ENCODE measurements at regions not wholly inside any gene's neighbourhood (a gene's known extent, or its start where the extent isn't known, plus 50 kb on each side); places are given as distances from the start of the nearest gene placed in this dataset.

DNA sequence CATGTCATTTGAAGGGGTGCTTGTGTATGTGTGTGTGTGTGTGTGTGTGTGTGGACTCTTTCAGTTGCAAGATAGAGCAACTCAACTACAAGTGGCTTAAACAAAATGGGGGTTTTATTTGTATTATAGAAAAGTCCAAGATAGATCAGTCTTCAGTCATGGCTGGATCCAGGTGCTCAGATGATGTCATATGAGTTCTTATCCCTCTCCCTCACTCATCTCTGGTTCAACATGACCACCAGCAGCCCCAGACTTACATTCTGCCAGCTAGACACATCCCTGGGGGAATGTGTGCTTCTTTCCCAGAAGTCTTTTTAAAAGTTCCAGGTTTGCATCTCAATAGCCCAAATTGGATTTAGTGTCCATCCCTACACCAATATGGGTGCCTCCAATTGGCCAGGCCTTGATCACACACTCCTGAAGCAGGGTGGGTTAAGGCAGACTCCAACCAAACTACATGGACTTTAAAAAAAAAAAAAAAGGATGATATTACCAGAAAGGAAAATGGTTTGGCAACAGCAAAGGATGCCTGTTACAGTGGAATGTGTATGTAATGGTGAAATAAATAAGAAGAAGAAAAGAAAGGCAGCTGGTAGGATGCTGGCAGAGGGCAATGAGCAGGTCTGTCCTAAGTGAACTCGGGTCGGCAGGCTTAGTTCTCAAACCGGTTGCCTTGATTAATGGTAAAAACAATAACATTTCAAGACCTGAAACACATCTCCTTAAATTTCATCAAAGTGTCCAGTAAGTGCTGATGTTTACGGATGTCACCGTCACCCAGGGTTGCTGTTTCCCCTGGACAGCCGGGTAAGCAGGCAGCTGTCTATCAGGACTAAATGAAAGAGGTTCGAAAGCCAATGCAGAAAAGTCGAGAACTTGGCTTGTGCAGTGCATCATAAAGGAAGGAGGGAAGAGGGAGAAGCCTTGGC lies 107.7 kb downstream of the SMIM20 start:
- no peak for DNase-seq

DNA sequence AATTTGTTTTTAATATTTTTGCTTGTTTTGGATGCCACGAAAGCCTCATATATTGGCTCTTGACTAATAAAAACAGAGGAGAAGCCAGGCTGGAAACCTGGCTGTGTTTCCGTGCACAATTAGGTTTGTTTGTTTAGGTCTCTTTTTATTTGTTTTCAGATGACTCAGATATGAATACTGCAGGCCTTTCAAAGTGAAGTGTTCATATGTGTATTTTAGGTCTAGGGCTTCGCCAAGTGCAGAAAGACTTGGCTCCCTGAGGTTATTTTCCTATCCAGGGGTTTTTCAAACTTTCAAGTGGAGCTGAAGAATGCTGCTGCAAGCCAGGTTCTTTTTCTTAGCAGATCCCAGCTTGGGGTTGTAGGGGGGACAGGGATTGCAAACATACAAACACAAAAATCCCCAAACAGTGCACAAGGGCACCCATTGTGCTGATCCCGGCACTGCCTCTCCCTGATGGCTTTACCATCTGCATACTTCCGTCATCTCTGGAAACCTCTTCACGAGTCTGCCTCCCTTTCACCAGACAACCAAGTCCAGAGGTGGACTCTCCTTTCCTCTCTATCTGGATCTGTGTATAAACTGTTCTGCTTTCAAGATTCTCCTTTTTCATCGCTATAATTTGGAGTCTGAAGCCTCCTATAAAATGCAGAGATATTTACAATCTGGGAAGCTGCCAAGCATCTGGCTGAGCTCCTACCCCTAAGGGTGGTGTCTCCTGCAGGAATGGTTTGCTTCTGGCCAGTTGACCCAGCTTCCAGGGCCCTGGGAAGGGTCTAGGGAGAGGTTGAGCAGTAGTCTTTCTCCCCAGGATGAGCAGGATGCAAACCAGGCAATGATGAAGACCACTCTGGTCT lies 108.6 kb downstream of the SMIM20 start:
- no peak for DNase-seq

DNA sequence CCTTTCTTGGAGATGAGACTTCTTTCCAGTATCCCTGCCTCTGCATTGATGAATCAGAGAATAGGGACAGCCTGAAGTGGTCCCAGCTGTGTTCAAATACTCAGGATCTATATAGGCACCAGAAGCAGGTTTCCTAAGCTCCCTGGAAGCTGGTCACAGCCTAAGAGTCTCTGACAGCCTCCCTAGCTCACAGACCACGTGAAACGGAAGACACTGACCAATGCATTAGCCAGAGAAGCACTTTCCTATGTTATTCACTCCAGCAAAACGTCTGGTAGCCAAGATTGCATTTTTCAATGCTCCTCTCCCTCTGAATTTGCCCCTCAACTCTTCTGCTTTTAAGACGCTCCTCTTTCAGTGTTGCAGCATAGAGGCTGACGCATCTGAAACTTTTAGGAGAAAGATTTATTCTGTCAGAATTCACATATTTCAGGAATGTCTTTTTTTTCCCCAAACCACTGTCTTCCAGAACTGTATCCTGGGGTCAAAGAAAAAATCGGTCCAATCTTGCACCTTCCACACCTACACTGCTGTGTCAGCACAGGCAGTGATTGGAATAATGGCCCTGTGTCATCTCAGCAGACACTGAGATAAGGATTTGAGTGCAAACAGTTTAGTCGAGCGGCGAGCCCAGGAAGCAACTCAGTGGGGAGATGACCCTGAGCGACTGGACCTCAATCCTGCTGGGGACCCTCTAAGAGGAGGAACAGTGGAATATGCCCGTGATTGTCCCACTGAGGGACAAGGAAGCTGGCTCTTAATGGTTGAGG lies 109.4 kb downstream of the SMIM20 start:
- DNase-seq, result no peak

DNA sequence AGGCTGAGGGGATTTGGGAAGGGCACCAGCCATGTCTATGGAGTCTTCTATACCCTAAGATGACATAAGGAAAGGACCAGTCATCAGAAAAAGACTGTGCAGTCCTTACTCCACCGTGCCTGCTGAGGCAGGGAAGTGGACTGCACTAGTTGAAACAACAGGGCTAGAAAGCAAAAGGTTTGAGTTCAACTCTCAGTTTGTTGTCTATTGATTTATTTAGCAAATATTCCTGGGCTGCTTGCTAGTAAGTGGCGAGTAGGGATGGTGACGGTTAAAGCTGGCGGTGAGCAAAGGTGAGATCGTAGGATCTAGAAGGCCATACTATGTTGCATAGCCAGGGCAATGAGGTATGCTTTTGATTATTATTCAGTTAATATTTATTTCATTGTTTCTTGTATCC lies 110.1 kb downstream of the SMIM20 start:
- DNase-seq, result no peak

DNA sequence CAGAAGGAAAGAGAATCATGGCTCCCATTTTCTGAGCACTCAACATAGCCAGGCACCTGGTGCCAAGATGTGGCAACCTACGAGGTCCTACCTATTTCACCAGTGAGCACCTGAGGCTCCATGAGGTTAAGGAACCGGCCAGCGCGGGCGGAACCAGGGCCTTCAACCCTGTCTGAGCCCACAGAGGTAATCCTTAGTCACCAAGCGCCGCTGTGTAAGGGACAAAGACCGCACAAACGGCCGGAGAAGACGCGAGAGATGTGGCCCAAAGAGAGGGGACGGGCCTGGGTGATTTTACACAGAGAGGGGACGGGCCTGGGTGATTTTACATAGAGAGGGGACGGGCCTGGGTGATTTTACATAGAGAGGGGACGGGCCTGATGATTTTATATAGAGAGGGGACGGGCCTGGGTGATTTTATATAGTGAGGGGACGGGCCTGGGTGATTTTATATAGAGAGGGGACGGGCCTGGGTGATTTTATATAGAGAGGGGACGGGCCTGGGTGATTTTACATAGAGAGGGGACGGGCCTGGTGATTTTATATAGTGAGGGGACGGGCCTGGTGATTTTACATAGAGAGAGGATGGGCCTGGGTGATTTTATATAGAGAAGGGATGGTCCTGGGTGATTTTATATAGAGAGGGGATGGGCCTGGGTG lies 114.2 kb downstream of the SMIM20 start:
- no peak for DNase-seq

DNA sequence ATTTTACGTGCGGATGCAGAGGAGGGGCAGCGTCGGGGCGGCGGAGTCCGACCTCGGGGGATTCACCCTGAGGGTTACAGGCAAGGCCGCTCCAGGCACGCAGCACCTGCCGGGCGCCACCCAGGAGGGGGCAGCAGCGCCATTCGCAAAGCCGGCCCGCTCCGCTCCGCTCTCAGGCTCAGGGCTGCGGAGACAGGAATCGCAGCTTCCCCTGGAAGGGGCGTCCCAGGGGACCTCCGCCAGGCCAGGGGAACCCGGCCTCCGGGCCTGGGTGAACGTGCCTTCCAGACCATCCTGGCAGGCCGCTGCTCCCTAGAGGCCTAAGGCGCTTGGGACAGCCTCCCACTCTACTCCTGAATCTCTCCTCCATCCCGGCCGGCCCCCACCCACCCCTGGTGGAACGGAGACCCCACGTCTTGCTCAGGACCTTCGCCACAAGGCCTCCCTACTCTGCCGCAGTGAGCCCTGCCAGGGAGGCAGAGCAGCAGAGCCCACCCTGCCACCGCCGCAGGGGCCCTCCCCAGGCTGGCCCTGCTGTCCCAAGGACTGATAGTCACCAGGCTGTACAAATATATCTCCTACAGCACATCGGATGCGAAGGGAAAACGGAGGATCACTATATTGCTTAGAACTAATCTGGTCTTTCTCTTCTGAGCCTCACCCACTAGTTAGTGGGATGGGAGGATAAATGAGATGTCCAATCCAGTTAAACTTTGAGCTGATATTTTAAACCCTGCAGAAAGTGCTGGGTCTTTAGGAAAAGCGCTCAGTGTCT lies 115.0 kb downstream of the SMIM20 start:
- peak; percentile 42 for DNase-seq

DNA sequence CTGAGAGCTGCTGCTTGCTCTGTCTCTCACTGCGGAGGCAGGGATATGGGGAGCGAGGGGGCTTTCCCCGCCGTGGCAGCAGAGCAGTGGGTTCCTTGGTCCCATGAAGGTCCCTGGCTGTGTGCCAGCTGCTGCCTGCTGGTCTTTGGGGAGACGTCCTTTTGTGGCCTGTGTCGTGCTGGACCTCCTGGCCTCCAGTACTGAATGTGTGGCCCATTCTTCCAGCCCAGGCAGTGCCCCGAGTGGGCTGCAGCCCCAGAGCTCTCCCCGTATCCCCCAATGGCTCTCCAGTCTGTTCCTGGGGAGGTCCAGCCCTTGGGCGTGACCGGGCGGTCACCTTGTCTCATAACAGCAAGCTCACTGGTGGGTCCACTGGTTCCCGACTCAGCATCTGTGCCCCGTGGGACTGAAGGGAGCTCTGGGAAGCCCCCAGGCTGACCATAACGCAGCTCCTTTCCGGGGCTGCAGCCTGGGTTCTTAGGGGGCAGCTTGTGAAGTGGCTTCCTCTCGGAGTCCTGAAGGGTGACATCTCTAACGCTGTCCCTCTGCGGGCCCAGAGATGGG lies 115.6 kb downstream of the SMIM20 start:
- DNase-seq, result no peak

DNA sequence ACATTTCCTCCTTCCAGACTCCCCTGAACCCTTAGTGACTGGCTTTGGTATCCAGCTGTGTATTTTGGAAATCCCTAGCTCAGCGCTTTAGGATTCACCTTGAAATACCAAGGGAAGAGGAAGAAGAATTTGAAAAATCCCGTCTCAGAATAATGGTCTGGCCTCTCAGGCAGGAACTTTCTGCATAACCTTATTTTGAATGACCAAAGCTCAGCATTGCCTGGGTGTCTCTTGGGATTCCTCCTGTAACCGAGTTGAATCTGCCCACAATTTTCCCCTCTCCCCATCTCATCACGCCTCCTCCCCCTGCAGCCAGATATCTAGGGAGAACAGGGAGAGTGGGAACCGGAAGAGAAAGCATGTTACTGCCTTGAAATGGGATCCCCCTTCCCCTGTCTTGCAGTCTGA lies 116.2 kb downstream of the SMIM20 start:
- DNase-seq, result no peak

DNA sequence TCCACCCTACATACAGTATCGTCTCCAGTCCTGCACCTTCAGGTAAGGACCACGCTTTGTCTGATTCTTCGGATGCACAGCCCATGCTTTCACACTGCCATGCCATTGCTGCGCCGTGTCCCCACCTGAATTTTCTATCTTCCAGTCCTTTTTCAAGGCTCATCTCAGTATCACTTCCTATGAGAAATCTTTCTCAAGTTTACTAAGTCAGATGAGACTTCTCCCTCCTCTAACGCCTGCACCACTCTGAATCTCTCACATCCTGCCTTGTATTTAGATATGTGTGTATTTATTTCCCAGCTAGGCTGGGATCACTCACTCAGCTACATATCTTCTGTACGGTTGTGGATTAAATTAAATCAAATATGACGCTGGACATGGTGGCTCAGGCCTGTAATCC lies 116.8 kb downstream of the SMIM20 start:
- no peak for DNase-seq

DNA sequence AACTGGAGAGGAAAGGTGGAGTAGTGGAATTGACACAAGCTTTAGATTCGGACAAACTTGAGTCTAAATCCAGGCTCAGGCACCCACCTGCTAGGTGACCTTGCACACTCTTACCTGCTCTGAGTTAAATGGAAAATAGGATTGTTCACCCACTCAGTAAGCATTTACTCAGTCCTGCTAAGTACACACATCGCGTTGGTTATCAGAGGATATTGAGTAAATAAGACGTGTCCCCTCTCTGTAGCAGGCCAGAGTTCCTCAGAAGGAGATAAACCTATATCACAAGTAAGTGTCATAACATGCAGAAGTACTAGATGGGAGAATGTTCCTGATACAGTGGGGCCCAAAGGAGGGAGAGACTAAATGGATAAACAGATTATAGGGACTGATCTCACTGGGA lies 117.7 kb downstream of the SMIM20 start:
- no peak for DNase-seq

DNA sequence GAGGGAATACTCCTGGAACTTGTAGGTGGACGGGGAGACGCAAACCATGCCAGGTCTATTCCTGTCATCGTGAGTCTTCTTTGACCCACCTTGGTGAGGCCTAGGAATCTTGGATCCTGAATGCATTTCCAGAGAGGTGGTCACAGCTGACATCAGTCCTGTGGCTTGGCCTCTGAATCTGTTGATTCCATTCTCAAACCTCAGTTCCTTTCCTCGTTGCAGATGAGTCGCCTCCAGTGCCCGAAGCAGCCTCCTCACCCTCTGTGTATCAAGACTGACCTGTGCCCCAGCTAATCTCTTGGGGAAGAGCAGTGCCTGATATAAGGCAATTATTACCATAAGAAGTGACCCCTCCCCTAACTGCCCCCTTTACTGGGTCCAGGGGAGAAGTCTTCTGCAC lies 118.1 kb downstream of the SMIM20 start:
- no peak for DNase-seq

DNA sequence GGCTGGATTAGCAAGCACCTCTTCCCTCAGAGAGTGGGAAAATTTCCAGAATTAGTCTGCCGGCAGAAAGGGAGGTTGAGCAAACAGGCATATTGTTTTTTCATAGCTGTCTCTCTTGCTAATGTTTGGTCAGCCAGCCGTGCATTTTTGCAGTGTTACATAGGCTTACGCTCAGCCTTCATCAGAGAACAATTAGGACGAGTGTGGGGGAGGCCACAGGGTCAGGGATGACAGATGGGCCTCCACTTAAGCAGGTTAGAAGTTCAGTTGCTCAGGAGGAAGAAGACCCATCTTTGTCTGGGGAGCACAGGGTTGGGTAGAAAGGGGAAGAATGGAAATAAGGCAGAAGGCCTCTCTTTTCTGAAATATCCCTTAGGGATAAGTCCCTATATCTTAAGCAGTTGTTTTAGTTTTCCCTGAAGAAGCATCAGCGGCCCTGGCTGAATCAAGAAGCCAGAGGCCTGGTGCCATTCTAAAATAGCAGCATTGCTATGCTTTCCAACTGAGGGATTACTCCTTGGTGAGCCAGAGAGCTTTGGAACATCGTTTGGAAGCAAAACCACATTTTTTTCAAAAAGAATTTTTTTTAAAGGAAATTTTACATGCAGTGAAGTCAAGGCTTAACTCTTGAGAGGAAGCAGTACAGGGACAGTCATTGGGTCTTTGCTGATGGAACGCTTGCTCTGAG lies 118.8 kb downstream of the SMIM20 start:
- DNase-seq, result no peak

DNA sequence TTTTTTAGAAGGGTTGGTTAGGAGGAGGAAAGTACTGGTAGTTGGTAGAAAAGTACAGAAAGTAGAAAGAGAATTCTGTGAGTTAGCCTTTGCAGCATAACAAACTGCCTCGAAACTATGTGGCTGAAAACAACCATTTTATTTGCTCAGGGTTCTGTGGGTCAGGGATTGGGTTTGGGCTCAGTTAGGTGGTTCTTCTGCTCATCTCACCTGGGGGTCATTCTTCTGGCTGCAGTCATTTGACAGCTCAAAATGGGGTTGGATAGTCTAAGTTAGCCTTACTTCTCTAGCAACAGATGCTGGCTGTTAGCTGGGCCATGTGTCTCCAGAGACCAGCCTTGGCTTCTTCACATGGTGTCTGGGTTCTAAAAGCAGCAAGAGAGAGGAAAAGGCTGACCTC lies 119.4 kb downstream of the SMIM20 start:
- no peak for DNase-seq

DNA sequence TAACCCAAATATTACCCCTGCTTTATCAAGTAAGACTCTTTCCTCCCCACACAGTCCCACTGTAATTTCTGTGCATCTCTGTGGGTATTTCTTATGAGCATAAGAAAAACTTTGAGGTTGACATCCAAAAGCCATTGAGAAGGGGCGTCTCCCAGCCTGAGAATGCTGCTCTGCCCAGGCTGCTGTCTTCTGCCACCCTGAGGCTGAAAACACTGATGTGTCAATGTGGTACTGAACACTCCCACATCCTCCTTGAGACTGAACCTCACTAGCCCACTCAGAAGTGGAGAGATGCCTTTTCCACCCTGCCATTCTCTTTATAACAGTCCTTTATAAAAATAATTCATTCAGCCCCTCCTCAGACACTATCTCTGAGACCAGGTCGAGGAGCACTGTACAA lies 120.8 kb downstream of the SMIM20 start:
- DNase-seq, result no peak

DNA sequence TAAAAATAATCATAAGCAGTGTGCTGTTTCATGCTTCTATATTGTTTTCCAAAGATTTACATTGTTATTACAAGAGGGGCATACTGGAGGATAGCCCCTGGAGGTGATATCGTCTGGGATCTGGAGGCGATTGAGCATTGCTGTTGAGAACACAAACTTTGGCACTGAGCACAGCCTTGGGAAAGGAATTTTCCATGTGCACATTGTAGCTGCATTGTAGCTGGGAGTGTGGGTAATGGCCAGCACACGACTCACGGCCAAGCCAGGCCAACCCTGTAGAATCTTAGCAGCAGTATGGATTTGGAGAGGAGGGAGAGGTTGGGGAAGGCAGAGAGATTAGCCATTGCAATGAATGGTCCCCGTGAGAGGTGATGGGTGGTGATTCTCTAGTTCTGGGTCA lies 121.9 kb downstream of the SMIM20 start:
- DNase-seq, result no peak

DNA sequence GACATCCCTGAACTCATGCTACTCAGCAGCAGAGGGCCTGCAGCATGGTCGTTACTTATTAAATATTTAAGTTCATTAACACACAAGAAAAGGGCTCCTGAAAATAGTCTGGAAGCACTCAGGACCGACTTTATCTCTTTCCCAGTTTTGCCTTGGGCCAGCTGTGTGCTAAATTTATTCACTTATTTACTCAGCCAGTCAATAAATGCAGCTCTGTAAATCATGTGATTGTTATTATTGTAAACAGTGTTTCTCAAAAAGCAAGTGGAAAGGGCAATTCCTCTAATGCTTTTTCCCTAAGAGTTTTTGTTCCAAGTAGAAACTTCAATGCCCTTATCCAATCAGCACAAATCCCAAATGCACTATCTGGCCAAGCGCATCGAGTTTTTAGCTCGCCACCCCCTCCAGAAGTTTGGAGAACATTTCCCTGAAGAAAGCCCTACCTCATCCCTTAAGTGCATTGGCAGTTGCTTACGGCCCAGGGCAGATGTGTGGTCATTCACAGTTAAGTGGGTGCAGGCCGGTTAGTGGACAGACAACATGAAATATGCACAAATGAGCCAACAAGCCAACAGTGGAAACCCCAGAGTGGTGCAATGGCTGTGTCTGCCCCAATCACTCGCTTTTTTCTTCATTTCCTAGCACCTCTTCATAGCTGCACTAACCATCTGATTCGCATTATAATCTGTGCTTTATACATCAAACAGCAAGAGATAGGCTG lies 125.8 kb downstream of the SMIM20 start:
- no peak for DNase-seq

DNA sequence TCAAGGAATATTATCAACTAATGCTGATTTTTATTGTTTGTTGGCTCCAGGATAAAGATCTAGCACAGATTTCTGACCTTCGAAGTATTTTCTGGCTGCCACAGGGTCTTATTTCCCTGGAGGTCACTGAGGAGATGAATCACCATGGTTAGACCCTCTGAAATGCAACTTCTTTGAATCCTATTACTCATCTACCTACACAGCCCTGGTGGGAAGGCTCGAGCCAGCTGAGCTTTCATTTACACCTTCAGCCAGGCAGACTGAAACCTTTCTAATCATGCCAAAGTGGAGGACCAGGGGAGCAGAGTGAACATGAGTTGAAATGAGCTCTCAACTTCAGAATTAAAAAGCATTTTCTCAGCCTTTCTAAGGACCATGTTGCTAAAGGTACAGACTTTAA lies 130.5 kb downstream of the SMIM20 start:
- no peak for DNase-seq

DNA sequence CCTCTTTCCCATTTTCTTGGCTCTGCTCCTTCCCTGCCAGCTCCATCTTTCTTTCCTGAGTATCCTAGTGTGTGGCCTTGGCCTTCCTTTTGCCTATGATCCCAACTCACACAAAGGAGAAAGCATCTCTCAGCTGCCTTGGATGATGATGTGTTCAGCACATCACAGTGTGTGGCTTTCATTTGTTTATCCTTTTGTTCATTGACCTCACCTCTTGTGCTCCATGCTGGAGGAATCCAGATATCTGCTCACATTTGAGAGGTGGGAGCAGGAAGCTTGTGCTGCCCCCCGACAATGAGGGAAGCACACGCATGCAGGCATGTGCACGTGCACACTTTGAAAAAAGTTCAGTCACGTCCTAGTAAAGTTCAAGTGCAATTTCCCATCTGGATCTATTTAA lies 131.0 kb downstream of the SMIM20 start:
- no peak for DNase-seq

DNA sequence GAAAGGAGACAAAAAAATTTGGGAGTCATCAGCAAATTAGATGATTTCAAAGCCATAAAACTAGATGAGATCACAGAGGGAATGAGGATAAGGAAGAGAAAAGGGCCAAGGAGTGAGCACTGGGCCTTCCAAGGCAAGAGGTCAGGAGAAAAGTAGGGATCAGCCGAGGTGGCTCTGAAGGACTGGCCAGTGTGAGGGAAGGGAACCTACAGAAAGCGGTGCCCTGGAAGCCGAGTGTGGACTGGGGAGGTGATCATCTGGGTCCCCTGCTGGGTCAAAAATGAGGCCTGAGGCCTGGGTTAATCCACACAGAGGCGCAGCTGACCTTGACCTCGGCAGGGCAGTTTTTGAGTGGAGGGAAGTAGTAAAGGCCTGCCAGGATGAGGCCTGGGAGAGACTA lies 133.8 kb downstream of the SMIM20 start:
- DNase-seq, result no peak

DNA sequence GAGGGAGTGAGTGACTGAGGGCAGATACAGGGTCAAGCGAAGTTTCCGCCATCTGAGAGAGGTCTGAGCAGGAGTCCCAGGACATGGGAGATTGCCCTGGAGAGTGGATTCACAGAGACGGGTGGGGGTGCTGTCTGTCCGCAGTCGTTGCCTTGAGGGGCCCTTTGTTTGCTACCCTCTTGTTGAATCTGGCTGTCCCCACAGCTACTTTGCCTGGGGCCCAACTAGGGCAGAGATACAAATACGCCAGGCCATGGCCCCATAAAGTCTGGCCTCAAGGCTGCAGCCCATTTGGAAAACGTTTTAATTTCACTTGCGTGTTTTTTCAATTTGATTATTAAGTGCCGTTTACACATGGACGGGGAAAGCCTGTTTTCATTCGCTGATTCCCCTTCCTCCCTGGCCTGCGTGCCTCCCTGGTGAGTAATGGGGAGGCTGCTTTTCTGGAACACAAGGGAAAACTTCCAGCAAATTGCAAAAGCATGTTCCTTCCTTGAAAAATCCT lies 134.4 kb downstream of the SMIM20 start:
- no peak for DNase-seq
